ENCODE measurements at regions not wholly inside any gene's neighbourhood (a gene's known extent, or its start where the extent isn't known, plus 50 kb on each side); places are given as distances from the start of the nearest gene placed in this dataset.

GRCh38 chr6:145339089-145339488, 396.2 kb downstream of the EPM2A start:
- TF ChIP-seq CTCF (IDR thresholded peaks at IDR 0.05) (no peak), POLR2A (IDR thresholded peaks at IDR 0.05) (no peak)

Data from vagina (tissue), 2 donors.